Endothelial cell (in vitro differentiated cells): ENCODE measurements at regions not wholly inside any gene's neighbourhood (a gene's known extent, or its start where the extent isn't known, plus 50 kb on each side); places are given as distances from the start of the nearest gene placed in this dataset.

ENCODE experiments used
- DNase-seq: peaks from one replicate; pipeline ENCODE4 v3.0.0; 2021; ENCODE audit warnings: low spot score
- H3K27ac Mint-ChIP-seq: one replicate; pipeline ENCODE4 v1.8.0; 2021; ENCODE audit warnings: mixed read lengths, inconsistent platforms; ENCODE audit not compliant: unreplicated experiment
- H3K27me3 Mint-ChIP-seq: one replicate; pipeline ENCODE4 v1.8.0; 2021; ENCODE audit warnings: mild to moderate bottlenecking, moderate library complexity, mixed read lengths, inconsistent platforms; ENCODE audit not compliant: unreplicated experiment
- H3K36me3 Mint-ChIP-seq: one replicate; pipeline ENCODE4 v1.8.0; 2021; ENCODE audit warnings: mild to moderate bottlenecking, low read depth, mixed read lengths, inconsistent platforms; ENCODE audit not compliant: unreplicated experiment
- H3K4me1 Mint-ChIP-seq: one replicate; pipeline ENCODE4 v1.8.0; 2021; ENCODE audit warnings: mild to moderate bottlenecking, mixed read lengths, inconsistent platforms; ENCODE audit not compliant: unreplicated experiment
- H3K4me3 Mint-ChIP-seq: one replicate; pipeline ENCODE4 v1.8.0; 2021; ENCODE audit warnings: mild to moderate bottlenecking, mixed read lengths, inconsistent platforms; ENCODE audit not compliant: unreplicated experiment
- H3K9me3 Mint-ChIP-seq: one replicate; pipeline ENCODE4 v1.8.0; 2021; ENCODE audit warnings: mixed read lengths, inconsistent platforms; ENCODE audit not compliant: unreplicated experiment
- CTCF ChIP-seq: fragments of 200-600 bp; sonication (generic); IDR thresholded peaks from one replicate; pipeline ENCODE4 v1.5.0; 2021; ENCODE audit warnings: antibody characterized with exemption; ENCODE audit not compliant: unreplicated experiment

DNA sequence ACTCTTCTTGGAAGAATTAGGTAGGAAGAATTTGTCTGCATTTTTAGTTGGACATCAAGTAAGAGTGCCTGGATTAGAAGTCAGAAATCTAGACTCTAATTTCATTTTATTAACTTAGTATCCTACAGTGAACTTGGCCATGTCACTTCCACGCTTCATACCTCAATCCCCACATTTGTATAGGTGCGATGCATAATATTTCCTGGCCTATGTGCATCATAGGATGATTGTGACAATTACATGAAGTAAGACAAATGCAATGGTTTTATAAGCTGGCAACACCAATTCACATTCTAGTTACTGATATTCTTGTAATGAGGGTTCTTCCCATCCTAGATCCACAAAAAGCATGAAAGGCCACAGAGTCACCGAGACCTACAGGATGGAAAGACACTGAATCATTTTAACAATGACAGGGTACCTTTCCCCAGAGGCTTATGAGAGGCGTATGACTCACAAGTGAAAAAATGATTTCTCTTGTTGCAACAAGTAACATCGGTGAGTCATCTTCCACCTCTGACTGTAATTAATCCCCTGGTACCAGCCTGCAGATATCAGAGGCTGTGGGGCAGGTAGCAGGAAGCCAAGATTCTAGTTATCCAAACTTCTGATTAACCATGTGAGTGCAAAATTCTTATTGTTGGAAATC lies 56.0 kb upstream of the OR5AK2 start:
- Mint-ChIP-seq H3K4me1 (no peaks in the 10 kb centered on the region), H3K36me3 (no peaks in the 10 kb centered on the region), H3K27ac (no peak overlapping the region), H3K4me3 (no peak overlapping the region), H3K9me3 (no peaks in the 10 kb centered on the region), H3K27me3 (no peaks in the 10 kb centered on the region)
- TF ChIP-seq CTCF: no peak
- no peak for DNase-seq

DNA sequence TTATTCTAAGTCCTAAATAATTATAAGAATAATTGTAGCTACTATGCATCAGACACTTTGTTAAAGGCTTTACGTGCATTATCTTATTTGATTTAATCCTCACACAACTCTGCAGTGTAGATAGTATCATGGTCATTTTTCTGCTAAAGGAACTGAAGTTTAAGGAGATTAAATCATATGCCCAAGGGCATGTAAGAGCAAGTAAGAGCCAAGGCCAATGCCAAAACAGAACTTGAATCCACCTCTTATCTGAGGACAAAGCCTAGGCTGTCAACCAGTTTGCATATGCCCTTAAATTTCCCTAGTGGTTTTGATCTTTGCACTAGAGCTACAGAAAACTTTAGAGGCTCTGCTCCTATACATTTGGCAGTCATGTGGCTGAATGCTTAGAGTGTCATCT lies 65.6 kb upstream of the OR5AK2 start:
- Mint-ChIP-seq H3K4me3 (no peak overlapping the region), H3K36me3 (no peaks in the 10 kb centered on the region), H3K27ac (no peak overlapping the region), H3K27me3 (no peaks in the 10 kb centered on the region), H3K4me1 (no peaks in the 10 kb centered on the region), H3K9me3 (no peaks in the 10 kb centered on the region)
- no peak for TF ChIP-seq CTCF
- DNase-seq: no peak

- DNase-seq: no peak
- Mint-ChIP-seq H3K36me3 (no peaks in the 10 kb centered on the region), H3K4me3 (no peak overlapping the region), H3K27ac (no peak overlapping the region), H3K9me3 (no peaks in the 10 kb centered on the region), H3K27me3 (no peaks in the 10 kb centered on the region), H3K4me1 (no peaks in the 10 kb centered on the region)
- TF ChIP-seq CTCF: no peak
These were observed 66.3 kb upstream of the OR5AK2 start for GRCh38 chr11:56922421-56922820.

DNA sequence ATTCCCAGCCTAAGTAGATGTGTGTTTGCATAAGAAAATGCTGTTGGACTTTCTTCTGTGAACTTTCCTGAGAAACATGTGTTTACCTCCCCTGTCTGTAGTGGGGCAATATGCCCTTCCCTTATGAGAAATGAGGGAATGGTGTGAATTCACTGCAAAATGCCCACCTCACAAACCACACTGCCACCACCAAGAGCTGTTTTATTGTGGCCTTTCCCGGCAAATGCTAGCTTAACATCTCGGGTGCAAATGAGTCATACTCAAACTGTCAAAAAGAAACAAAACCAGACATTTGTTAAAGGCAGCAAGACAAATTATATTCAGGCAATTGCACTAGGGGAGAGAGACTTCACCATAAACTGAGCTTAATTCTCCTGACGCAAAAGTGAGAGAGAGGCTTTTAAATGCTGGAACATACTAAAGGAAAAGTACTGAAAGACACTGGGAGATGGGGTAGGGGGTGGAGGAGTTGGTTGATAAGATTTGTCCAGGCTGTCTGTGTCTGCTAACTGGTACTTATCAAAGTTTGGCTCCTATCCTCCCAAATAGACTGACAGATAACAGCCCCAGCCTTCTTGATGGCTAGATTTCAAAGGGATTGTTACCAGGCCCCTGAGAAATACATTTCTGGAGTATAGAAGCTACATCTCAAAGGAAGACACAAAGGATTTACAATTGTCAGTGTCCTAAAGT lies 70.9 kb upstream of the OR5AK2 start:
- no peak for TF ChIP-seq CTCF
- Mint-ChIP-seq H3K27me3 (no peaks in the 10 kb centered on the region), H3K36me3 (no peaks in the 10 kb centered on the region), H3K4me1 (no peaks in the 10 kb centered on the region), H3K9me3 (no peaks in the 10 kb centered on the region), H3K4me3 (no peak overlapping the region), H3K27ac (no peak overlapping the region)
- DNase-seq: no peak

- no peak overlapping the region for H3K27ac Mint-ChIP-seq
These were observed 72.1 kb upstream of the OR5AK2 start for GRCh38 chr11:56916587-56916986.

More at GRCh38 chr11:56916587-56916986, 72.1 kb upstream of the OR5AK2 start:
- Mint-ChIP-seq H3K4me3 (no peak overlapping the region), H3K9me3 (no peaks in the 10 kb centered on the region), H3K27me3 (no peaks in the 10 kb centered on the region), H3K4me1 (no peaks in the 10 kb centered on the region), H3K36me3 (no peaks in the 10 kb centered on the region)
- no peak for DNase-seq
- TF ChIP-seq CTCF: no peak
